HG02938 (cell line): ENCODE measurements at regions not wholly inside any gene's neighbourhood (a gene's known extent, or its start where the extent isn't known, plus 50 kb on each side); places are given as distances from the start of the nearest gene placed in this dataset.
A peak's percentile ranks its signal among the peaks of the same experiment; 100 is the strongest.

Experiments used
- ATAC-seq: cut with Tn5 transposase; IDR thresholded peaks from one replicate; pipeline ENCODE4 v1.9.1; 2021; ENCODE audit warnings: mild to moderate bottlenecking, moderate library complexity; ENCODE audit not compliant: unreplicated experiment

- no peak for ATAC-seq
Observed at GRCh38 chr1:221184131-221184794, 305.0 kb downstream of the HLX start.

DNA sequence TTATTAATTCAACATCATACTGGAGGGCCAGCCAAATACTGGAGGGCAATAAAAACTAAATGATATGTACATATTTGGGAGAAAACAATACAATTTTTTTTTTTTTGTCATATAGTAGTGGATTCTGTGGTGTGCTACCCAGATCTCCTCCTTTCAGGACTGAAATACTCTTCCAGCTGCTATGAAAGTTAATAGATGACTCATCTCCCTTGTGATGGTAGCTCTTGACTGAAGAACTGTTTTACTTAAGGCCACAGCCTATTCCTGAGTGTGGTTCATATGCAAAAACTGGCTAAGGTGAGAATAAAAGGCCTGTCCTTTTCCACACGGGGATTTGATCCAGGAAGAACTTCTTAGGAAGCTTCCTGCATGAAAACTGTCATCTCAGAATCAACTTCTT is 307.9 kb downstream of the HLX start:
- ATAC-seq = no peak

DNA sequence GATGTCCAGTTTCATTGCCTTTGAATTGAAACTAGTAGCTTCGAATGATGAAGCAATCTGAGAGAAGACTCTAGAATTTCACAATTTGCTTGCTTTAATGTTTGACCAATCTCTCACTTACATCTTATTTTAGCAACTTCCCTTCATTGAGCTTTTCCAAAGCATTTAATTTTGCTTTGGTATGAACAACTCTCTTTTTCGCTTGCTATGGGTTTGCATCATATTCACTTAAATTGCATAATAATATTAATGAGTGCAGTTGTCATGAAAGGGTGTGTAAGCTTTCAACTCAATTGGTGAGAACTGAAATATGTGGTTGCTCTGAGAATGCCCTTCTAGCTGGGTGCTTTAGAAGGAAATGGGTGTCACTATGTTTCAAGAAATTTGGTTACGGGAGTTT is 309.2 kb downstream of the HLX start:
- ATAC-seq = no peak

GRCh38 chr1:221190249-221190648 is 311.0 kb downstream of the HLX start:
- ATAC-seq = no peak

GRCh38 chr1:221192055-221192454 is 312.8 kb downstream of the HLX start:
- ATAC-seq = no peak

GRCh38 chr1:221200464-221200863 is 321.2 kb downstream of the HLX start:
- peak; percentile 64 for ATAC-seq

DNA sequence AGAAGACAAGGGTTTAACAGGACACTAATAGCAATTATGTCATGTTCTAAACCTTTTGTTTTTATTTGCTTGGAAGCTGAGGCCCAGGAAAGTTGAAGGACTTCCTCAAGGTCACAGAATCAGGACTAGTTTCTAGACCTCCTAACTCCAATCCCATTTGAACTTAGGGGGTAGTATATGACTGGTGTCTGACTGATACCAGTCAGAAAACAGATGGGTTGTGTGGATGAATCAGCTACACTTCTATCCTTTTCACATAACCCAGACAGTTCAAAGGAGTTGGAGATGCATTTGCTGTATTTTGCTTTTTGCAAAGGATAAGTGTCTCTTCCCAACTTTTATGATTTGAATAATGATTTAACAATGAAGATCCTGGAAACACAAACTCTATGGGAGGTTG is 322.5 kb downstream of the HLX start:
- ATAC-seq = no peak

- peak; percentile 81 for ATAC-seq
Observed at GRCh38 chr1:221203224-221204054, 324.2 kb downstream of the HLX start.

DNA sequence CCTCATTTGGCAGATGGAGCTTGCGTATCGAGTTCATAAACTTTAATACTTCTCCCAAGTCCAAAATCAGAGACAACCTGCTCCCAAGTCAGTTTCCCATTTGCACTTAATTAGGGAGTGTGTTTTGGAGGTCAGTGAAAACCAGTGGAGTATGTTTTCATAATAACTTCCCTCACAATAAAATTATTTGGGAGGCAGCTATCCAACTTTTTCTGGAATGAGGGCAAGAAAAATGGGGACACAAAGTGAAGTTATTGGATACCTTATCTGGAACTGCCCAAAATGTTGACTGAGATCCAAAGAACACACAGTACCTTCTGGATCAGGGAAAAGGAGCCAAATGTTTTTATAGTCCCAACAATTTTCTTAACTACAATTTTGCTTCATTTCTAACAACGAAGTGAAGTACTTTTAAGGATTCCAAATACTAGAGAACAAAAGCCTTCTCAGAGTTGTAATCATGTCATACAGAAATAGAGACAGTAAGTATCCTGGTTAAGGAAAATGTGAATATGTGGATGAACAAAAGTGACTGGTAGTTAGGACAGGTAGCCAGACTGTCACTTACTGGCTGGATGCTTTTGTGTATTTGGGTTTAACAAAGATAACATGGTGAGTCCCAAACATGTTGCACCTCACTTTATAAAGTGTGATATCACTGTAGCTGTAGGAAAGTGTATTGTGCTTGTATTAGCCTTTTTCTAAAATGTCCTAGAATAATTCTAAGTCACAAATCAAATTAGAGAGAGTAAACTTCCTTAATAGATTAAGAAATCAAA is 325.0 kb downstream of the HLX start:
- no peak for ATAC-seq

DNA sequence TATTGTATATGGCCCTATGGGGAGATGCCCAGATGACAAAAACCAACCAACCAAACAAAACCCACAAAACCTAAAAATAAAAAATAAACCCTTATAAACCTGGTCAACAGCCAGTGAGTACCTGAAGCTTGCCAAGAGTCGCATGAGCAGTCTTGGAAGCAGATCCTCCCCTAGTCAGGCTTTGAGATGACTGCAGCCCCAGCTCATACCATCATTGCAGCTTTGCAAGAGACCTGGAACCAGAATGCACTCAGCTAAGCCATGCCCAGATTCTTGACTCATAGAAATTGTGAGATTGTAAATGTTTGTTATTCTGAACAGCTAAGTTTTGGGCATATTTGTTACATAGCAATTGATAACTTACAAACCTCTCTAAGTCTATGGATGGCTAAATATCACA is 326.8 kb downstream of the HLX start:
- no peak for ATAC-seq

GRCh38 chr1:221212926-221213325 is 333.7 kb downstream of the HLX start:
- no peak for ATAC-seq

DNA sequence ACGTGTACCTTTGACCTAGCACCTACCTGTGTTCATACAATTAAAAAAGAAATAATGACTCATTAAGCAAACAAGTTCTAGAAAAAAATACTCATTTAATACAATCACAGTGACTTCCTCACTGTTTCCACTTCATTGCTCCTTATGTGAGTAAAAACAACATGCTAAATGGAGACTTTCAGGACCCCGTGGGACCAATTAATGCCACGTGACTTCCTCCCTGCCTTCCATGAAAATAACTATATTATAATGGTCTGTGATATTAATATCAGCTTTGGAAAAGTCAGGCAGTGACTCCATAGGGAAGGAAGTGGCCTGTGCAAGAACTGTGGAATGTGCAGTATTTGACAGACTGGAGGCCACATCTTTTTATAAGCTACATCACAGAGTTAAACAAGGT is 337.8 kb downstream of the HLX start:
- no peak for ATAC-seq

DNA sequence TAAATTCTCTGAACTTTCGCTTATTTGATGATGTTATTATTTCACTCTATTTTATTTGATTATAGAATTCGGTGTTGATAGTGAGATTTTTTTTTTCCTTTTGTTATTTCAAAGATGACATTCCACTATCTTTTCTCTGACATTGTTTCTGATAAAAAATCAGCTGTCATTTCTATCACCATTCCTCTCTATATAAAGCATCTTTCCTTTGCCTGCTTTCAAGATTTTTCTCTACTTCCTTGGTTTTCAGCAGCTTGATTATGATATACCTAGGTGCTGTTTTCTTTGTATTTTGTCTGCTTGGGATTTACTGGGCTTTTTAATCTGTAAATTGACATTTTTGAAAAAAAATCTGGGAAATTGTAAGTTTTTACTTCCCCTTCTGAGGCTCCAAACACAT is 344.0 kb downstream of the HLX start:
- no peak for ATAC-seq

- ATAC-seq = no peak
Observed at GRCh38 chr1:221227460-221227859, 348.2 kb downstream of the HLX start.

DNA sequence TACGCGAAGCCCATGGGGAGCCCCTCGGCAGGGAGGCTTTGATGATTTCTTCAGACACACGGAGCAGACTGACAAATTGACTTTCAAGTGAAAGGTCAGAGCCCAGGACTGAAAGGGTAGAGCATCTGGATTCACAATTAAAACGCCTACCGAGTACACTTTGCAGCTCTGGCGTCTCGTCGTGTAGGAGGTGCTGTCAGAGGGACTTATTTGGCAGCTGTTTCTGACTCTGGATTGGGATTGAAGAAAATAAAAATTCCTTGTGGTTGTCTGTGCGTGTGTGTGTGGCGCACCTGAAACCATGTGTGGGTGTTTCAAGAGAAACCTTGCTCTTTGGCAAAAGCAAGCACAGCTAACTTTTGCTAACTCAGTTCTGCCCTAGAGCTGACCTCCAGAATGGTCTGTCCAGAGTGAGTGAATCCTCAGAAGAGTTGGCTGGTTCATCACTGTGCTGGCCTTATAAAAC is 348.7 kb downstream of the HLX start:
- ATAC-seq = no peak

DNA sequence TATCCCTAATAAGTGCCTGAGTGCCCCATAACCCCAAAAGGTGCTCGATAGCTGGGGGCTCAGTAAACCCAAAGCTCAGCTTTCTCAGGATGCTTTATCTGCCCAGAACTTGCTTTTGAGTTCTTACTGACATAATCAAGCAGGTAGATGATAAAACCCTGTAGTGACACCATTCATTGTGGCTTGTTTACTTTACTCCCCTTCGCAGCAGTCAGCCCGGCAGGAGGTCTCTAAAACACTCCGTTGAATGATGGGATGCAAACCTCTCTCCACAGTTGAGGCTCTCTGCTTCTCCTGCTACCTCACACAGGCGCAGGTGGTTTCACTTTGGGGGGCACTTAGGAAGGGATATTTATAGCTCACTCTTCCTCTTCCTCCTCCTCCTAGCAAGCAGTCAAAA is 349.4 kb downstream of the HLX start:
- no peak for ATAC-seq

DNA sequence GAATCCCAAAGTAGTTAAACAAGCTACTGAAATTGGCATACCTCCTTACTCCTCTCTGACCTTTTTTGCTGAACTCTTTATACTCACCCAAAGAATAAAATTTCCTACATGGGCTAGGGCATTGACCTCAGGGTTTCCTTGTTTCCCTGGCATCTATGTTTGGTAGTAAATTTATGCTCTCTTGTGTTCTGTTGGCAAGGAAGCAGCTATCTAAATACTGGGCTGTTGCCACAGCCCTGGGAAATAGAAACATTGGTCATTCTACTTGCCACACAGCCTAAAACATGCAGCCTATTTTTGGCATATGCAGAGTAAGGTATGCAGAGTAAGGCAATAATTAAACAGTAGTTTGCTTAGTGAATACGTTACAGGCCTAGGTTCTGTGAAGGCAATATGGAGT is 351.4 kb downstream of the HLX start:
- ATAC-seq = no peak

GRCh38 chr1:221234791-221235190 is 355.5 kb downstream of the HLX start:
- no peak for ATAC-seq

DNA sequence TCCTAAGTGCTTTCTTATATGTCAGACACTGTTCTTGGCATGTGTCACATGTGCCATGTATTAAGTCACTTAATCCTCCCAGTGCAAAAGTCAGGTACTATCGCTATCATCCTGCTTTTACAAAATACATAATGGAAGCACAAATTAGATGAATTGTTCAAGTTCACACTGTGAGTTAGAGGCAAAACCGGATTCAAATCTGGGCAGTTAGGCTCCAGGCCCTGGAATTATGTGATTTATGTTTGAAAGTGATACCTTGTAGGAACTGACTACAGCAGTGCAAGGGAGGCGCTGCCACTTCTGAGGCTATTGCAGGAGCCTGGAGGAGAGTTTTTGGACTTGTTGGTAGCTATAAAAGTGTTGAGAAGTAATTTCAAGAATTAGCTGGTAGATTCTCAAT is 358.3 kb downstream of the HLX start:
- no peak for ATAC-seq

DNA sequence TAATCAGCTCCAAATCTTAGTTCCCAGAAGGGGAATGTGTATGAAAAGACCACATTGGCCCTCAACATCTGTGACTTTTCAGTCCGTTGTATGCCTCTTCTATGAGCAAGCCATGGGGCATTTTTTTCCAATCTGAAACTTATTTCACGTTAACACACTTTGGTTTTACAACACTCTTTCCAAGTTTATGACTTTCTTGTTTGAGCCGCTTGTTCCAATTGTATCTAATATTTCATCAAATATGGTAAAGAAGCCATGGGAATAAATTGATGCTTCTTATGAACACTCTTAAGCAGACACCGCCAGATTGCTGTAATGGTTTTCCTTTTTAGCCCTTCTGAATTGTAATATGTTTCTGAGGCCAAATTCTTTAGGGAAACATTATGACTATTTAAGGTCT is 359.9 kb downstream of the HLX start:
- no peak for ATAC-seq

GRCh38 chr1:221239792-221240191 is 360.5 kb downstream of the HLX start:
- ATAC-seq = no peak

DNA sequence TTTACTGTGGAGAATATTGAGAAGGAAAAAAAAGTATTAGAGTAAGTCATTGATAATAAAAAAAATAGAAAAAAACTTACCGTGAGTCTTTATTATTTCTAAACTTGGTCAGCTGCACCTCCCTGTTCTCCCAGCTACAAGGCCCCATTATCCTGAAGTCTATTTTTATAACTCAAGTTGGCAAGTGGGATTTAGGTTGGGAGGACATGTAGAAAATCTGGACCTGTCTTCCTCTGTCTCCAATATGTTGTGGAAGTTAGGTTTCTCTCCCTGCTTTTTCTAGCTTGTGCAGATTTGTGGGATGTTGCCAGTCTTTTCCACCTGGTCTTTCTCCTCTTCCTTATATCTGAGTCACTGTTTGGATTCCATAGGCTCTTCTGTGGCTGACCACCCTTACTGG is 361.4 kb downstream of the HLX start:
- no peak for ATAC-seq
